ENCODE measurements at regions not wholly inside any gene's neighbourhood (a gene's known extent, or its start where the extent isn't known, plus 50 kb on each side); places are given as distances from the start of the nearest gene placed in this dataset.

DNA sequence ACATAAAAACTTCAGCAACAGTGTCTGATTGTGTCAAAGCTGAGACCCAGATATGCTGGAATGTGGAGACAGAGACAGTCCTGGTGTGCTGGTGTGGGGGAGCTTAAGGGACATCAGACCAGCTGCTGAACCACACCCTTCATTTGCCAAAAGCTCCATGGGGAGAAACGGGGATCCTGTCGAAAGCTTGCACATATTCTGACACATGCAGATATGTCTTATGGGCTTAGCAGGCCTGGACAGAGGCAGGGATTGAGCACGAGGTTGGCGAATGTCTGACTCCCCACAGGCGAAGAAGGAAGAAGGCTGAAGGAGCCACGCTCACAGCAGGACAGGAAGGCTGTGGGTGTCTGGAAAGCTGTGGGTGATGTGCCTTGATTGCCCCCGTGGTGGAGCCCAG is 72.1 kb upstream of the ACSL1 start:
- no peak for TF ChIP-seq POLR2A (IDR thresholded peaks at IDR 0.05)
- TF ChIP-seq, protein P1, sequence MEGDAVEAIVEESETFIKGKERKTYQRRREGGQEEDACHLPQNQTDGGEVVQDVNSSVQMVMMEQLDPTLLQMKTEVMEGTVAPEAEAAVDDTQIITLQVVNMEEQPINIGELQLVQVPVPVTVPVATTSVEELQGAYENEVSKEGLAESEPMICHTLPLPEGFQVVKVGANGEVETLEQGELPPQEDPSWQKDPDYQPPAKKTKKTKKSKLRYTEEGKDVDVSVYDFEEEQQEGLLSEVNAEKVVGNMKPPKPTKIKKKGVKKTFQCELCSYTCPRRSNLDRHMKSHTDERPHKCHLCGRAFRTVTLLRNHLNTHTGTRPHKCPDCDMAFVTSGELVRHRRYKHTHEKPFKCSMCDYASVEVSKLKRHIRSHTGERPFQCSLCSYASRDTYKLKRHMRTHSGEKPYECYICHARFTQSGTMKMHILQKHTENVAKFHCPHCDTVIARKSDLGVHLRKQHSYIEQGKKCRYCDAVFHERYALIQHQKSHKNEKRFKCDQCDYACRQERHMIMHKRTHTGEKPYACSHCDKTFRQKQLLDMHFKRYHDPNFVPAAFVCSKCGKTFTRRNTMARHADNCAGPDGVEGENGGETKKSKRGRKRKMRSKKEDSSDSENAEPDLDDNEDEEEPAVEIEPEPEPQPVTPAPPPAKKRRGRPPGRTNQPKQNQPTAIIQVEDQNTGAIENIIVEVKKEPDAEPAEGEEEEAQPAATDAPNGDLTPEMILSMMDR (IDR thresholded peaks at IDR 0.05): no peak

Data from heart left ventricle (tissue), 13 donors.